MCF 10A (cell line): ENCODE measurements at regions not wholly inside any gene's neighbourhood (a gene's known extent, or its start where the extent isn't known, plus 50 kb on each side); places are given as distances from the start of the nearest gene placed in this dataset.

ENCODE experiments used
- BruUV-seq: library from RNA; stranded (reverse); fragments of 400-500 nt; replicated peaks from 2 replicates; lab custom pipeline; 2021; lab: Mats Ljungman, UMichigan
- CTCF ChIA-PET: fragments of 300-600 bp; sonication (Branson Sonifier 250); formaldehyde crosslinking; extraction: SDS; loops from one replicate; lab custom pipeline; 2021; ENCODE audit warnings: antibody characterized with exemption, inconsistent platforms; lab: Yijun Ruan, JAX
- POLR2A ChIA-PET: fragments of 300-600, 350-650 bp; sonication (Branson Sonifier 250); formaldehyde crosslinking; extraction: SDS; loops from one replicate; lab custom pipeline; 2020; ENCODE audit warnings: antibody characterized with exemption, inconsistent platforms; lab: Yijun Ruan, JAX
- DNase-seq: peaks from one replicate; pipeline ENCODE4 v3.0.0-alpha.2; 2018; ENCODE audit not compliant: unreplicated experiment
- H3K27ac Mint-ChIP-seq: one replicate; pipeline ENCODE4 v1.8.0; 2022; ENCODE audit warnings: mild to moderate bottlenecking, low read depth, mixed read lengths; ENCODE audit not compliant: unreplicated experiment
- H3K27me3 Mint-ChIP-seq: one replicate; pipeline ENCODE4 v1.8.0; 2022; ENCODE audit warnings: mixed read lengths; ENCODE audit not compliant: insufficient read depth, unreplicated experiment
- H3K36me3 Mint-ChIP-seq: one replicate; pipeline ENCODE4 v1.8.0; 2022; ENCODE audit warnings: mild to moderate bottlenecking, moderate library complexity, mixed read lengths; ENCODE audit not compliant: insufficient read depth, unreplicated experiment
- H3K4me1 Mint-ChIP-seq: one replicate; pipeline ENCODE4 v1.8.0; 2022; ENCODE audit warnings: mixed read lengths; ENCODE audit not compliant: insufficient read depth, unreplicated experiment
- H3K4me3 Mint-ChIP-seq: one replicate; pipeline ENCODE4 v1.8.0; 2022; ENCODE audit warnings: mild to moderate bottlenecking, moderate library complexity, mixed read lengths; ENCODE audit not compliant: unreplicated experiment
- H3K9me3 Mint-ChIP-seq: one replicate; pipeline ENCODE4 v1.8.0; 2022; ENCODE audit warnings: mixed read lengths; ENCODE audit not compliant: unreplicated experiment
- intact Hi-C: fragments of 100-400 bp; cut with micrococcal nuclease; formaldehyde crosslinking; loops from 2 replicates; pipeline ENCODE4 v1.14.1; 2022
- TF ChIP-seq, protein P1 (sequence below): fragments of 200-600 bp; IDR thresholded peaks from one replicate; pipeline ENCODE4 v1.8.0; 2022; ENCODE audit warnings: antibody characterized with exemption, mild to moderate bottlenecking; ENCODE audit not compliant: unreplicated experiment

DNA sequence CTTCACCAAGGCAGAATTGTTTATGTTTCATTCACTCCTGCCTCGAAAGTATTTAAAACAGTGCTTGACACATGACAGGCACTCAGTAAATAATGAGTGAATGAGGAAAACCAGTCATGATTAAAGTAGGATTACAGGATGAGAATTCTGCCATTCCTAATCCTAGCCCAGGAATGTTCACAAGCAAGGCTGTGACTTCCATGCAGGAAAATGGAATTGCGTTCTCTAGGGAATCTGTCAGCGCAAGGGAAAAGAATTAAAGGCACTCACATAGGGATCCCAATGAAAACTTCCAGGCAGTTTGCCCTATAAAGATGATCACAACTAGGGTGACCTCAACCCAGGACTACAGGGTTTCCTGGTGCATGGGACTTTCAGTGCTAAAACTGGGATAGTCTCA, 143.4 kb downstream of the CYSLTR2 start:
- Mint-ChIP-seq H3K9me3 (peaks cover 11% of the 10 kb centered on the region), H3K27me3 (no peaks in the 10 kb centered on the region), H3K4me3 (no peak overlapping the region), H3K27ac (no peak overlapping the region), H3K36me3 (no peaks in the 10 kb centered on the region), H3K4me1 (peaks cover 10% of the 10 kb centered on the region)
- no TSS peak for BruUV-seq
- no peak for DNase-seq
- CTCF ChIA-PET: no interaction called here
- POLR2A ChIA-PET: no interaction called here
- TF ChIP-seq, protein P1, sequence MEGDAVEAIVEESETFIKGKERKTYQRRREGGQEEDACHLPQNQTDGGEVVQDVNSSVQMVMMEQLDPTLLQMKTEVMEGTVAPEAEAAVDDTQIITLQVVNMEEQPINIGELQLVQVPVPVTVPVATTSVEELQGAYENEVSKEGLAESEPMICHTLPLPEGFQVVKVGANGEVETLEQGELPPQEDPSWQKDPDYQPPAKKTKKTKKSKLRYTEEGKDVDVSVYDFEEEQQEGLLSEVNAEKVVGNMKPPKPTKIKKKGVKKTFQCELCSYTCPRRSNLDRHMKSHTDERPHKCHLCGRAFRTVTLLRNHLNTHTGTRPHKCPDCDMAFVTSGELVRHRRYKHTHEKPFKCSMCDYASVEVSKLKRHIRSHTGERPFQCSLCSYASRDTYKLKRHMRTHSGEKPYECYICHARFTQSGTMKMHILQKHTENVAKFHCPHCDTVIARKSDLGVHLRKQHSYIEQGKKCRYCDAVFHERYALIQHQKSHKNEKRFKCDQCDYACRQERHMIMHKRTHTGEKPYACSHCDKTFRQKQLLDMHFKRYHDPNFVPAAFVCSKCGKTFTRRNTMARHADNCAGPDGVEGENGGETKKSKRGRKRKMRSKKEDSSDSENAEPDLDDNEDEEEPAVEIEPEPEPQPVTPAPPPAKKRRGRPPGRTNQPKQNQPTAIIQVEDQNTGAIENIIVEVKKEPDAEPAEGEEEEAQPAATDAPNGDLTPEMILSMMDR: no peak
- intact Hi-C loops: no loop called here

DNA sequence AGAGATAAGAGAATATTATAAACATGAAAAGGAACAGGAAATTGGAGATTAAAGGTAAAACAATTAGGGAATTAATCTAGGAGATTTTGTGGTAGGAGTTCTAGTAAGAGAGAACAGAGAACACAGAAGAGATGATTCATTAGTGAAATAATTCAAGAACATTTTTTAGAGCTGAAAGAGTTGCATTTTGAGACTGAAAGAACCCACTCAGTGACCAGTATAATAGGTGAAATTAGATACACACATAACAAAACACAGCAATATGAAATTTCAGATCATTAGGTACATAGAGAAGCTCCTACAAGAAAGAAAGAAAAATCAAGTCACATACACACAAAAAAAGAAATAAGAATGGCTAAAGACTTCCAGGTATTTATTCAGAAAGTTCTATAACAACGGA, 144.0 kb downstream of the CYSLTR2 start:
- H3K27ac Mint-ChIP-seq: no peak overlapping the region
- POLR2A ChIA-PET: interaction anchor here (0.6 kb wide), 2 partner anchors 38 to 313 kb away, joined by 3 read pairs; no protein-coding TSS in a partner anchor

DNA sequence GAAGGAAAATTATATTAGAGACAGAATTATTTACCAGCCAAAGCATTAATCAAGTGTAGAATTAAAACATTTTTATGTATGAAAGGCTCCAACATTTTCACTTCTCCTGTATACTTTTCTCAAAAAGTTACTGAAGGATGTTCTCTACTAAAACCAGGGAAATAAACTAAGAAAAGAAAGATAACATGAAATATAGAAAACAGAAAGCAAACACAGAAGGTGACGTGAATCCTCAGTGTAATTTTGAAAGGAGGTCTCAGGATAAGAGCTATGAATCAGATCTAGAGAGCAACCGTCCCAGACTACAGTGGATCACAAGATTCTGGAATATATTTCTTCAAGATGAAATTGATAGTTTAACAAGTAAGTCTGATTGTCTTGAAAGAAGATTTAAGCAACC, 144.5 kb downstream of the CYSLTR2 start:
- ChIA-PET POLR2A (interaction anchor here (0.6 to 1.1 kb wide), 2 partner anchors 39 to 315 kb away, joined by 3 read pairs; no protein-coding TSS in a partner anchor), CTCF (no interaction called here)
- H3K9me3 Mint-ChIP-seq: peaks cover 11% of the 10 kb centered on the region
- TF ChIP-seq, protein P1: no peak
- no TSS peak for BruUV-seq
- H3K4me1 Mint-ChIP-seq: peaks cover 8% of the 10 kb centered on the region
- DNase-seq: no peak
- no peaks in the 10 kb centered on the region for H3K27me3 Mint-ChIP-seq
- intact Hi-C loops: no loop called here
- no peak overlapping the region for H3K4me3 Mint-ChIP-seq
- no peaks in the 10 kb centered on the region for H3K36me3 Mint-ChIP-seq
- H3K27ac Mint-ChIP-seq: no peak overlapping the region

More for the DNA sequence above, 144.0 kb downstream of the CYSLTR2 start:
- H3K9me3 Mint-ChIP-seq: peaks cover 11% of the 10 kb centered on the region
- H3K4me3 Mint-ChIP-seq: no peak overlapping the region
- no peaks in the 10 kb centered on the region for H3K27me3 Mint-ChIP-seq
- H3K36me3 Mint-ChIP-seq: no peaks in the 10 kb centered on the region
- no peak for DNase-seq
- no TSS peak for BruUV-seq
- CTCF ChIA-PET: no interaction called here
- peaks cover 8% of the 10 kb centered on the region for H3K4me1 Mint-ChIP-seq
- intact Hi-C loops: no loop called here
- TF ChIP-seq, protein P1: no peak

DNA sequence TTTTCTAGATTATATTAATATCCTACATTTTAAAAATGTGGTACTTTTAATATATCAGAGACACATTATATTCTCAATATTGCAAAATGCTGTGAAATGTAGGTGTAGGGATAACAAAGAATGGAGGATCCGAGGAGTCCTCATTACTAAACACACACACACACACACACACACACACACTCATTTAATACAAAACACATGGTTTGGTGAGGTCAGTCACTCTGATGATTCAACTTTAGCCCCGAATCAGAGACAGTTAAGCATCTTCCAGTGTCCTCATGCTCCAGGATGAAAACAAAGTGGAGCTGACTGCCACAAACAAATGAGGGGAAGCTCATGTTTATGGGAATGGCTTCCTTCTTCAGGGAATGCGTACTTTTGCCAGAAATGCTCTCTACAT, 147.5 kb downstream of the CYSLTR2 start:
- ChIA-PET POLR2A (interaction anchor here (0.7 kb wide), 1 partner anchor 117 kb away, joined by 4 read pairs; no protein-coding TSS in a partner anchor), CTCF (no interaction called here)
- BruUV-seq: no TSS peak

More for the DNA sequence above, 147.5 kb downstream of the CYSLTR2 start:
- H3K27me3 Mint-ChIP-seq: no peaks in the 10 kb centered on the region
- DNase-seq: no peak
- H3K4me1 Mint-ChIP-seq: peaks cover 8% of the 10 kb centered on the region
- no peaks in the 10 kb centered on the region for H3K36me3 Mint-ChIP-seq
- intact Hi-C loops: no loop called here
- peaks cover 5% of the 10 kb centered on the region for H3K9me3 Mint-ChIP-seq
- TF ChIP-seq, protein P1: no peak
- H3K27ac Mint-ChIP-seq: no peak overlapping the region
- no peak overlapping the region for H3K4me3 Mint-ChIP-seq
